OCI-LY3 (cell line): ENCODE measurements at regions not wholly inside any gene's neighbourhood (a gene's known extent, or its start where the extent isn't known, plus 50 kb on each side); places are given as distances from the start of the nearest gene placed in this dataset.

Source experiments
- H2AFZ ChIP-seq: fragments of 200-600, 300-600 bp; shearing (Covaris generic); 2 replicates; pipeline ENCODE4 v1.6.0; 2014; ENCODE audit warnings: antibody characterized with exemption, low read depth, low read length
- H3K27ac ChIP-seq: fragments of 200-600, 300-600 bp; sonication (generic); 2 replicates; pipeline ENCODE4 v1.5.1; 2014; ENCODE audit warnings: mild to moderate bottlenecking, low read length, moderate library complexity, mixed read lengths
- H3K27me3 ChIP-seq: fragments of 200-600, 300-600 bp; sonication (generic); 2 replicates; pipeline ENCODE4 v1.6.1; 2014; ENCODE audit warnings: low read depth, low read length, mixed read lengths
- H3K36me3 ChIP-seq: fragments of 200-600, 300-600 bp; sonication (generic); replicated peaks from 2 replicates; pipeline ENCODE3; 2014; ENCODE audit warnings: low read depth, low read length, mixed read lengths
- H3K4me1 ChIP-seq: fragments of 300-600, 200-600 bp; sonication (generic); 2 replicates; pipeline ENCODE4 v1.6.1; 2014; ENCODE audit warnings: low read length, mixed read lengths
- H3K4me2 ChIP-seq: fragments of 200-600, 300-600 bp; sonication (generic); 2 replicates; pipeline ENCODE4 v1.6.1; 2014; ENCODE audit warnings: low read length, mixed read lengths
- H3K4me3 ChIP-seq: fragments of 300-600, 200-600 bp; sonication (generic); 2 replicates; pipeline ENCODE4 v1.5.1; 2014; ENCODE audit warnings: antibody characterized with exemption, mild to moderate bottlenecking, low read length, moderate library complexity
- H3K79me2 ChIP-seq: fragments of 300-600, 200-600 bp; shearing (Covaris generic); 2 replicates; pipeline ENCODE4 v1.6.1; 2014; ENCODE audit warnings: mild to moderate bottlenecking, low read length, mixed read lengths
- H3K9ac ChIP-seq: fragments of 300-600, 200-600 bp; shearing (Covaris generic); 2 replicates; pipeline ENCODE4 v1.6.0; 2014; ENCODE audit warnings: mild to moderate bottlenecking, low read length, moderate library complexity
- H3K9me3 ChIP-seq: fragments of 200-600, 300-600 bp; shearing (Covaris generic); 2 replicates; pipeline ENCODE4 v1.6.1; 2014; ENCODE audit warnings: low read length, mixed read lengths; ENCODE audit not compliant: insufficient read depth
- H4K20me1 ChIP-seq: fragments of 200-600, 300-600 bp; sonication (generic); 2 replicates; pipeline ENCODE4 v1.6.1; 2016; ENCODE audit warnings: low read length, mixed read lengths; ENCODE audit not compliant: insufficient read depth
- CTCF ChIP-seq: fragments of 200-600, 300-600 bp; sonication (generic); IDR thresholded peaks from 2 replicates; pipeline ENCODE4 v1.5.1; 2014; ENCODE audit warnings: antibody characterized with exemption, low read length, low read depth
- EZH2phosphoT487 ChIP-seq: fragments of 200-600 bp; shearing (Covaris generic); IDR thresholded peaks from 2 replicates; pipeline ENCODE4 v1.6.1; 2018; ENCODE audit warnings: antibody characterized with exemption, mixed run types, low read depth

DNA sequence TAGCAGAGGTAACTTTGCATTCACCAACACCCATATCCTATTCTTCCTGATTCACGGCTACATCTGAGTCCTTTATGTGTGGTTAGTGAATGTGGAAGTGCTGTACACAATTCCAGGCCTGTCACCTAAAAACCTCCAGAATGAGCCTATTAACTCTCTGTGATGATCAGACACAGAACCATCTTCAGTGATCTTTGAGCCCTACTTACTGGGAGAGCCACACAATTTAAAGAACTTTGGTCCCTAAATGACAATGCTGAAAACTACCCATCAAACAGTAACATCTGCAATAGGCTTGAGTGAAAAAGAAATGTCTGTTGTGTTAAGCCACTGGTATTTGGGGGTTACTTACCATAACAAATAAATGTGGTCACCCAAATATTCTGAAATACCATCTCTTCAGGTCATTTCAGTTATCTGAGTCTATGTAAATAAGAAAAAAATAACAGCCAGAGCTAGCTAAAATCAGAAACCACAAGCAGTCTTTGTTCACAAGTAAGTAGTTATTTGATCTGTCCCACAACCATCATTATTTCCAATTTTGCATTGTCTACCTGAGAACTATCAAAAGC is 145.7 kb downstream of the HGF start:
- Histone ChIP-seq H3K27ac (no peak overlapping the region), H3K79me2 (no peaks in the 10 kb centered on the region), H3K36me3 (no peaks in the 10 kb centered on the region), H3K9ac (no peak overlapping the region), H3K27me3 (no peaks in the 10 kb centered on the region), H3K9me3 (no peaks in the 10 kb centered on the region), H3K4me2 (no peak overlapping the region), H2AFZ (no peak overlapping the region), H4K20me1 (no peaks in the 10 kb centered on the region), H3K4me1 (no peaks in the 10 kb centered on the region), H3K4me3 (no peak overlapping the region)
- TF ChIP-seq EZH2phosphoT487: no peak
- TF ChIP-seq CTCF: no peak

DNA sequence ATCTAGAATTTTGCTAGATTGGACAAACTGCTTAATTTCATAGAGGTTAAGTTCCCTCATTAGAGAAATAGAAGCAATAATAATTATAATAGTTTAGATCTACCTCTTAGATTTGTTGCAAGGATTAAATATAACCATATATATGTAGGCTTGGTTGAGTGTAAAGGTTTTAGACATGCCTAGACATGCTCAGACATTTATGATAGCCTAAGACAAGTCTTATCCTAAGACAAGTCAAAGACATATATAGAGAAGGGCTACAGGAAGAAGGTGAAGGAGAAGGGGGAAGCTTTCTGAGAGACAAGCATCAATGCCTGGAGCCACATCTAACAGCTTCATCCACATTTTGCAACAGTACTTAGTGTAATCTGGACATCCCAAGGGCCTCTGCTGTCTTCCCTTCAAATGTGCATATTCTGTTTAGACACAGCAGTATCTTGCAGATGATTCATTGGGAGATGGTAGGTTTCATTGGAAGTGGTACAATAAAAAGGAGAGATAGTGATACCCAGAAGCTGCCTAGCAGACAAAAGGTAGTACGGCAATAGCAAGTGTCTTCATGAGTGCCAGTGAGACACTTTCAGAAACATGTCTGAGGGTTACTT is 146.5 kb downstream of the HGF start:
- TF ChIP-seq CTCF (no peak), EZH2phosphoT487 (no peak)
- H3K4me2 ChIP-seq: no peak overlapping the region
- H3K27ac ChIP-seq: no peak overlapping the region
- no peaks in the 10 kb centered on the region for H4K20me1 ChIP-seq
- H3K4me3 ChIP-seq: no peak overlapping the region
- no peak overlapping the region for H2AFZ ChIP-seq
- no peaks in the 10 kb centered on the region for H3K36me3 ChIP-seq
- H3K9me3 ChIP-seq: no peaks in the 10 kb centered on the region
- no peaks in the 10 kb centered on the region for H3K79me2 ChIP-seq
- no peaks in the 10 kb centered on the region for H3K4me1 ChIP-seq
- no peaks in the 10 kb centered on the region for H3K27me3 ChIP-seq
- H3K9ac ChIP-seq: no peak overlapping the region

DNA sequence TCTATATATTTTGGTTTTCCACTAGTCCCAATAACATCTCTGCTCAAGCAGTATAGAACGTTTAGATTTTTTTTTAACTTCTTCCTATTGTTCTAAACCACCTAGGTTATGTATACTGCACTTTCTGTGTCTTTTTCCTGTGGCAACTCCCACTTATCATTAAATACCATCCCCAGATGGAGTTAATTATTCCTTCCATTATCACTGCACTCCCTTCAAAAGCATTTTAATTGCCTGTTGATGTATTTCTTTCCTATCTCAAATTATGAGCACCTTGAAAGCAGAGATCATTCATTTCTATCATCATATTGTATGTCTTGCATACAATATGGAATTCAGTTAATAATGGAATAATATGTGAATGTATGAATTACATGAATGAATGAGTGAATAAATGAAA is 148.0 kb downstream of the HGF start:
- Histone ChIP-seq H3K27ac (no peak overlapping the region), H3K9ac (no peak overlapping the region), H2AFZ (no peak overlapping the region), H3K4me2 (no peak overlapping the region), H3K27me3 (no peaks in the 10 kb centered on the region), H4K20me1 (no peaks in the 10 kb centered on the region), H3K4me1 (no peaks in the 10 kb centered on the region), H3K9me3 (no peaks in the 10 kb centered on the region), H3K36me3 (no peaks in the 10 kb centered on the region), H3K79me2 (no peaks in the 10 kb centered on the region), H3K4me3 (no peak overlapping the region)
- no peak for TF ChIP-seq CTCF
- no peak for TF ChIP-seq EZH2phosphoT487

DNA sequence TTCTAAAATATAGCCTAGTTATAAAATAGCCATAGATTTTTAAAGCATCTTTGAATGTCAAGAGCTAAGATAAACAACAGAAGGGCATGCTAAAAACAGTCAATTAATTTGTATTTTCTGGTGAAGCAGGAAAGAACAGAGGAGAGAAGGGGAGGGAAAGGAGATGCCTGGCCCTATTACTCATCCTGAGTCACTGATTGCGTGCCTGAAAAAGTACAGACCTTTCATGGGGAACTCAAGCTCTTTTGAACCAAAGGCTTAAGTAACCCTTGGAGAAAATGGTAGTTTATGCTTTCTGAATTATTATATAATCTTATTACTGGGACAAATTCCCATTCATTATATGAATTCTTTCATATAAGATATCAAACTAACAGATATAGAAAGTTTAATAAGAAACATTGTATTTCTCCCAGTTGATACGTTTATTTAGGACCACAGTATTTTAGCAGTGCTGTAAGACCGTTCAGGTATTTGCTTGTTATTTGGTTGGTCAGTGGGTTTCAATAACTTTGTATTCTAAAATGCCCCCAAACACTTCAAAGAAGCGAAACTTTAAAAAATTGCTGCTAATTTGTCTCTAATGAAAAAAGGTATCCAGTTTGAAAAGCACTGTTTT is 151.3 kb downstream of the HGF start:
- H3K36me3 ChIP-seq: no peaks in the 10 kb centered on the region
- H4K20me1 ChIP-seq: no peaks in the 10 kb centered on the region
- no peak overlapping the region for H3K4me3 ChIP-seq
- no peaks in the 10 kb centered on the region for H3K4me1 ChIP-seq
- H3K79me2 ChIP-seq: no peaks in the 10 kb centered on the region
- no peak overlapping the region for H3K27ac ChIP-seq
- TF ChIP-seq EZH2phosphoT487: no peak
- no peak for TF ChIP-seq CTCF
- H3K9me3 ChIP-seq: no peaks in the 10 kb centered on the region
- no peaks in the 10 kb centered on the region for H3K27me3 ChIP-seq
- H3K4me2 ChIP-seq: no peak overlapping the region
- no peak overlapping the region for H3K9ac ChIP-seq
- H2AFZ ChIP-seq: no peak overlapping the region
